CD4-positive, alpha-beta T cell treated with Interleukin-10 for 1 hour (primary cell): ENCODE measurements at regions not wholly inside any gene's neighbourhood (a gene's known extent, or its start where the extent isn't known, plus 50 kb on each side); places are given as distances from the start of the nearest gene placed in this dataset.
A peak's percentile ranks its signal among the peaks of the same experiment; 100 is the strongest.
"Not testable (repeated sequence)": the region's sequence is repeated elsewhere in the genome, so short reads cannot be mapped to it uniquely, and the experiment has no call there.

Experiments used
- DNase-seq: peaks from one replicate; pipeline ENCODE4 v3.0.0-alpha.2; 2020

DNA sequence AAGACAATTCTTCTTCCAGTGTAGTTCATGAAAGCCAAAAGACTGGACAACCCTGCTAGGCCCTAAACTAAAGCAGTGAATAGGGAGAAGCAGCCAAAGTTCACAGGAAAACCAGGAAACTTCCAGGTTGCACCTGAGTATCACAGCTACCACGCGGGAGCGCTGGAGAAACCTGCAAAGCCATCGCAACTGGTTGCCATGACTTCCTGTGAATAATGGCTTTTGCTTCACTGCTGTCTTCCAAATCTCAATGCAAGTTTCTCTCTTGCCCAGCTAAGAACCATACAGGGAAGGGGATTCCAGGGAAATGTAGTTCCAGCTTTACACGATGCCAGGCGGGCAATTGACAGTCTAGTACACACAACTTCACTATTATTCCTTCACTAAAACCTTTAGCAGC lies 114.1 kb downstream of the GXYLT1 start:
- no peak for DNase-seq

DNA sequence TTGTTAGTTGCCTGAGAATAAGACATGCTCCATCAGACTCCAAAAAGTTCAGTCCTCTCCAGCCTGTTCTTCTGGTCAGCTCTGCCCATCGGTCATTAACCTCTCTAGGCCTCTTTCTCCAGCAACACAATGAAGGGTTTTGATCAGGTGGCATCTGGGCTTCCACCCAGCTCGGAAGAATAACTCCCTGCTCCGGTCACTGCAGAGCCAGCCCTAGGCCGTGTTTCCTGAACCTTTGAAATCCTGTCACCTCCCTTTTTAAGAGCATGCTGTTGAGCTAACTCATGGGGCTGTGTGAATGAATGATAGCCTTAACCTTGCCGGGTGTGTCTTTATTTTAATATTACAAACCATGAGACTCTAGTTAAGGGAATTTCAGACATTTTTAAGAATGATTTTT lies 117.1 kb downstream of the GXYLT1 start:
- no peak for DNase-seq

DNA sequence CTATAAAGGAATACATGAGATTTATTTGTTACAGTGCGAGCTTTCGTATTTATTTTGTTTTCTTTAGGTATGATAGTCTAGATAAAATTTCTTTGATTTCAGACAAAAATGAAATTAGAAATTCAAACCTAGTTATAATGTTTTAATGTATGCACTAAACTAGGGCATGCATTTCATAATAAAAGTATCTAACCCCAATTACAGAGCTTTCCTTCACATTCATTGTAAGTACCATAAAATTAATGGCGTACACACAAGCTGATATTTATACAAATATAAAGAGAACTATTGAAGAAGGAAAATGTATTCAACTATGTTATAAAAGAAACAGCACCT lies 120.2 kb downstream of the GXYLT1 start:
- no peak for DNase-seq

DNA sequence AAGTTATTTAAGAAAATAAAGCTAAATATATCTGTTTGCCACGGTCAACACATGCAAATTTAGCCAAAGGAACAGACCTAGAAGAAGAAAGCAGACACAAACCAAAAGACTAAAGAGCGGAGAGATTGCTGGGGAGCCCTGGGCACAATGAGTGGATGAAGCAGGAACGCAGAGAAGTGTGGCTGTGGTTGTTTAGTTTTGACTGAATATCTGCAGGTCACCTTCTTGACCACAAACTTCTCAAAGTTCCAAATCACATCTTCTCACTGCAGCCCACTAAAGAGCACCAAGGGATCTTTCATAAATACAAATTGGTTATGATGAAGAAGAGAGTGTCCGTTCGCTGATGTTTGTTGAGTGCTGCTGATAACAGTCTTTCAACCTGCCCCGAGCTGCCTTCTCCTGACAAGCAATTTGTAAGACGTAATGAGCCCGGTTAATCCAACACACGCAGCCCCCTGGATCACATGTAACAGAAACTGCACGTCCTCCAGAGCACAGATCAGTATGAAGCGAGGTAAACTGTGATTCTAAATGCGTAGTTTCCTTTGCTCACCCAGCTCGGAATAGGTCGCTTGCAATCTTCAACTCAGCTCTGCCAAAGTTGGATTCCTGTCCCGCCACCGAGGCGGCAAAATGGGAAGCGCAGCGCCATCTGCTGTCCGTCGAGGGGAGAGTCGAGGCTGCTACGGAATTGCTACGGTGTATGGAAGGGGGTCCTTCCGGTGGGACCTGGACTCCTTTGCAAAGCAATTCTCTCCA lies 120.8 kb downstream of the GXYLT1 start:
- peak; percentile 68 for DNase-seq

DNA sequence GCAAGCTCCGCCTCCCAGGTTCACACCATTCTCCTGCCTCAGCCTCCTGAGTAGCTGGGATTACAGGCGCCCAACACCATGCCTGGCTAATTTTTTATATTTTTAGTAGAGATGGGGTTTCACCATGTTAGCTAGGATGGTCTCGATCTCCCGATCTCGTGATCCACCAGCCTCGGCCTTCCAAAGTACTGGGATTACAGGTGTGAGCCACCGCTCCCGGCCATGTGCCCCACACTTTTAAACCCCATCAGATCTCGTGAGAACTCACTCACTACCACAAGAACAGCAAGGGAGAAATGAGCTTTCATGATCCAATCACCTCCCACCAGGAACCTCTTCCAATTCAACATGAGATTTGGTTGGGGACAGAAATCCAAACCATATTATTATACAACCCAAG lies 122.7 kb downstream of the GXYLT1 start:
- DNase-seq = not testable (repeated sequence)

DNA sequence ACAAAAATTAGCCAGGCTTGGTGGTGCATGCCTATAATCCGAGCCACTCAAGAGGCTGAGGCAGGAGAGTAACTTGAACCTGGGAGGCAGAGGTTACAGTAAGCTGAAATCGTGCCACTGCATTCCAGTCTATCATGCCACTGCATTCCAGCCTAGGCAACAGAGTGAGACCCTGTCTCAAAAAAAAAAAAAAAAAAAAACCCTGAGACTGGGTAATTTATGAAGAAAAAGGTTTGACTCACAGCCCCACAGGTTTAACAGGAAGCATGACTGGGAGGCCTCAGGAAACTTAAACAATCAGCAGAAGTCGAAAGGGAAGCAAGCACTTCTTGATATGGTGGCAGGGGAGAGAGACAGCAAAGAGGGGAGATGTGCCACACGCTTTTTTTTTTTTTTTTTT lies 123.2 kb downstream of the GXYLT1 start:
- no peak for DNase-seq

DNA sequence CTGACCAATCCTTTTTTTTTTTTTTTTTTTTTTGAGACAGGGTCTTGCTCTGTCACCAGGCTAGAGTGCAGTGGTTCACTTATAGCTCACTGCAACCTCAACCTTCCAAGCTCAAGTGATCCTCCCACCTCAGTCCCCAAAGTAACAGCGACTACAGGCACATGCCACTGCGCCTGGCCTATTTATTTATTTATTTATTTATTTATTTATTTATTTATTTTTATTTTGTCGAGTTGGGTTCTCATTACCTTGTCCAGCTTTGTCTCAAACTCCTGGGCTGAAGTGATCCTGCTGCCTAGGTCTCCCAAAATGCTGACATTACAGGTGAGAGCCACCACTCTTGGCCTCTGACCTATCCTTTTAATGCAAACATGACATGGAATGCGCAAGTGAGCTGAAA lies 124.4 kb downstream of the GXYLT1 start:
- DNase-seq = no peak

DNA sequence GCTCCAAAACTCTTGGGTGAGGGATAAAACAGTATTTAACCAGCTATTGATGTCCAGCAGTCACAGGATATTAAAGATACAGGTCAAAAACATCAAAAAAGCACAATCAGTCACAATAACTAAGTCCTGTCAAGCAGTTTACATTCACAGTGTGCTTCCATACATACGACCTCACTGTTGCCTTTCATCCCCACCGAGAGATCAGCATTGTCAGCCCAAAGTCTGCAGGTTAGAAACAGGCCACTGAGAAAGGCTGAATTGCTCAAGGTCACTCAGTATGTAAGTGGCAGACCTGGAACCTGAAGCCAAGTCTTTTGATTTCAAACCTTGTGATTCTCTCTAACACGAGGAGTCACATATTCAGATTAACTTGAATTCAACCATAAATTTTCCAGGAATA lies 124.9 kb downstream of the GXYLT1 start:
- DNase-seq = no peak

DNA sequence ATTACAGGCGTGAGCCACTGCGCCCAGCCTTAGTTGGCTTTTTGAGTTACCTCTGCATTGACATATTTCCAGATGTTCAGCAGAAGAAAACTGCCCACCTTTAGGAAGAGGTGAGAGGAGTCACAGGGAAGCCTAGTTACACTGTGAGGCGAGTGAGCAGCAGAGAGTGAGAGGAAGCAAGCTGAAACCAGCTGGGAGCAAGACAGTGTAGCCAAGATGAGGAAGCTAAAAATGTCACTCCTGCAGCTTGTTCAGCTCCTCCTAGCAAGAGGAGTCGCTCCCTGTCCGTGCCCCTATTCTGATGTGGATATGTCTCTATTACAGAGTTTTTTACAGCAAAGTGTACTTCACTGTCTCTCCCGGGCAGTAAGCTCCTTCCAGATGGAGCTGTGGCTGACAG lies 127.6 kb downstream of the GXYLT1 start:
- no peak for DNase-seq

DNA sequence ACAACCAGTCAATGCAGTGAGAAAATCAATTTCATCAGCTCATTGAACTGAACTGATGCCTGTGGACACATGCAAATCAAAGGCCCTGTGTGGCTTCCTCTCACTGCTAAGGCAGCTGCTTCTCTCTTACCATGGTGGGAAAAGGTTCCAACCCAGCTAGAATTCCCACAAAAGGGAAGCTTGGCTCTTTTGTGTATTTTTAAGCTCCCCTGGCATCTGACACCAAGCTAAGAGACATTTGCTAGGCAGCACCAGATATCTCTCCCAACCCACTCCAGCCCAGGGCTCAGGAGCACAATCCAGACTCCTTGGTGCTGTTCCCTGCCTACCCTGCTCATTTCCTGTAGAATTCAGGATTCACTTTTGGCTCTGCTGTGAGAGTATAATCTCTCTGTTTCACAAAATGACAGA lies 129.6 kb downstream of the GXYLT1 start:
- no peak for DNase-seq

DNA sequence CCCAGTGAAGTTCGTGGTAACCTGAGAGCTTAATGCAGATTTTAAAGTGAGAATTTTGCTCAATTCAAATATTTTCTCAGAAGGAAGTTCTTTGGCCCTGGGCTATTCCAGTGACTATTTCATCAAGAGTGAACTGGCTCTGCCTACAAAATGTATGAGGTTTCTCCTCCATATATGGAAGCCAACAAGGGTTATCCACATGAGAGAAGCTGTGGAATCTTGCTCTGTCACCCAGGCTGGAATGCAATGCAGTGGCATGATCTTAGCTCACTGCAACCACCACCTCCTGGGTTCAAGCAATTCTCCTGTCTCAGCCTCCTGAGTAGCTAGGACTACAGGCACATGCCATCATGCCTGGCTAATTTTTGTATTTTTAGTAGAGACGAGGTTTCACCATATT lies 132.2 kb downstream of the GXYLT1 start:
- DNase-seq = not testable (repeated sequence)

DNA sequence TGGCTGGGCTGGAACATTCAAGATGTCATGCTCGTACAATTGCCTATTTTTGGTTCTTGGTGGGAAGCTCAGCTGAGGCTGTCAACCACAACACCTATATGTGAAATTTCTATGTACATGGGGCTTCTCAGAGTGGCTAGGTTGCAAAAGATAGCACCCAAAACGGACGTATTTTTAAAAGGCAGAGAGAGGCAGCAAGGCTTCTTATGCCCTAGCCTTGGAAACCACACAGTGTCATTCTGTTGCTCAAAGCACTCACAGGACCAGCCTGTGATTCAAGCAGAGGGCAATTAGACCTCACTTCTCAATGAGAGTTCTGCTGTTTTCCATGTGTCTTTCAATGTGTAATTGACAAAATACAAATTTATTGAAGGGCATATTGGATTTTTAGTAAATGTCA lies 134.0 kb downstream of the GXYLT1 start:
- DNase-seq = no peak

DNA sequence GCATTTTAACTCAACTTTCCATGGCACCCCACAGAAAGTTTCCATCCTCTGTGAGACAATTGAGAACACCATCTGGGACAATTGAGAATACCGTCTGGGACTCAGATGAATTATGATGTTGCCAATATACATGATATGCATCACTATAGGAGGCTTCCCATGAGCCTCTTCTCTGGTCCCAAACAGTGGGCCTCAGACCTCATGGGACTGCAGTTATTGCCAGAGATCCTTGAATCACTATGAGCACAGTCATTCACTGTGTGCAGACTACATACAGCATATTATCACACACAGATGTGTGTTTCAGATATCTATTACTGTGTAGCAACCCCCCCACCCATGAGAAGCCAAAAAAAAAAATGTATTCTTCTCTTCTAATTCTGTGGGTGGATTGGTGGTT lies 134.4 kb downstream of the GXYLT1 start:
- DNase-seq = no peak

DNA sequence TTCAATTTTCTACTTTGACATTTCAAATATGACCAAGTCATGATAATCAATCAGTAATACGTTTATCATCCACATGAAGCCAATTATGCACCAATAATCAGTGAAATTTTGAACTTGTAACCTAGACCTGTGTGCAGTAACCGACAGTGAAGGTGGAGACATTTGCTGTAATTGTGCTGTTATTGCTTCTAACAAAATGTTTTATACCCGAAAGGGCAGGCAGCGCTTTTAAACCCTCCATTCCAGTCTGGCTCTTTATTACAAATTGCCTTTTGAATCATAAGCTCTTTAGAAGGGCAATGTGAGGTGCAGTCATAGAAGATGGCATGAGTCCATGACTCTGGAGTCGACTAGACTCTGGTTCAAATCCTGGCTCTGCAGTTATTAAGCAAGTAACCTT lies 135.7 kb downstream of the GXYLT1 start:
- DNase-seq = no peak

DNA sequence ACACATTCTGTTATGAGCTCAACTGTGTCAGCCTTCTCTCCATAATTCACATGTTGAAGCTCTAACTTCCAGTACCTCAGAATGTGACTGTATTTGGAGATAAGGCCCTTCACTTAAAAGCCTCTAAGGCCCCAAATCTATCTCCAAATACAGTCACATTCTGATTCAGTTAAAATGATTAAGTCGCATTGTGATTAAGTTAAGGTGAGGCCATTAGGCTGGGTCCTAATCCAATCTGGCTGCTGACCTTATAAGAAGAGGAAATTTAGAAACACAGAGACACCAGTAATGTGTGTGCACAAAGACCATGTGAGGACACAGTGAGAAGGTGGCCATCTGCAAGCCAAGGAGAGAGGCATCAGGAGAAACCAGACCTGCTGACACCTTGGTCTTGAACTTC lies 141.6 kb downstream of the GXYLT1 start:
- no peak for DNase-seq

DNA sequence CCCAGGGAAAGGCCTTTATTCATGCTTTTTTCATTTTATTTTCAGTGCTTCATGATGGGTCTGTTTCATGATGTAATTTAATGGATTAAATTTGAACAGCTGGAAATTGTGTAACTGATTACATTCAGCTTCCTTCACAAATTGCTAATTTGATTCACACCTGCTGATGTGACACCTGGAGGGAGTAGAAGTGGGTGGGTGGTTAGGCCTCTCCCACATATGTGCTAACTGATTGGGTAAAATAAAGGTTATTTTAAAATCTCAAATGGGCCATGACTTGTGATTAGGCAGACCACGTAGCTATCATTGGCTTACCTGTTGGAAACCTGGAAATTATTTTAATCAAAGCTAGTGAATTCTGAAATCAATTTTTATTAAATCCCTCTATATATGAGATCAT lies 142.1 kb downstream of the GXYLT1 start:
- DNase-seq = no peak

DNA sequence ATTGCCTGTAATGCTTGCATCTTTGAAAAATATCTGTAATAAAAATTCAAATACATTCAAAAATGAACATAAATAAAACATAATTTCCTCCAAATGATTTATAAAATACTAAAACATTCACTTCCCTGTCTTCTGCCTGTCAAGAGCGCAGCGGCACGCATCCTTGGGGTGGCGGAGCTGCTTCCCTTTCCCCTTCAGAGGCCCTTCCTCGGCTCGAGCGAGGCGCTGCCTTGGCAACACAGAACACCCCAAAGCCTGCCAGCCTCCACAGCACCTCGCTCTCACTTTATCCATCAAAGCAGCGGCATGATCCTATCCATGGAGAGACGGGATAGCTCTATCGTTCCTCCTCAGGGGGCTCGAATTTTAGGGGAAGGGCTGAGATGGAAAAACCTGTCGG lies 146.2 kb downstream of the GXYLT1 start:
- no peak for DNase-seq

DNA sequence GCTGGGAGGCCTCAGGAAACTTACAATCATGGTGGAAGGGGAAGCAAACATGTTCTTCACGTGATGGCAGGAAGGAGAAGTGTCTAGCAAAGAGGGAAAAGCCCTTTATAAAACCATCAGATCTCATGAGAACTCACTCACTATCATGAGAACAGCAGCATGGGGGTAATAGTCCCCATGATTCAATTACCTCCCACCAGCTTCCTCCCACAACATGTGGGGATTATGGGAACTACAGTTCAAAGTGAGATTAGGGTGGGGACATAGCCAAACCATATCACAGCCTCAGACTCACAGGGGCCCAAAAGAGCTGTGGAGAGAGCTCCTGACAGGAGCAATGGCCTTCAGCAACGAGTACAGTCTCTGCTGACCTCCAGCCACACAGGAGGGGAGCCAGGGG lies 151.4 kb downstream of the GXYLT1 start:
- no peak for DNase-seq

DNA sequence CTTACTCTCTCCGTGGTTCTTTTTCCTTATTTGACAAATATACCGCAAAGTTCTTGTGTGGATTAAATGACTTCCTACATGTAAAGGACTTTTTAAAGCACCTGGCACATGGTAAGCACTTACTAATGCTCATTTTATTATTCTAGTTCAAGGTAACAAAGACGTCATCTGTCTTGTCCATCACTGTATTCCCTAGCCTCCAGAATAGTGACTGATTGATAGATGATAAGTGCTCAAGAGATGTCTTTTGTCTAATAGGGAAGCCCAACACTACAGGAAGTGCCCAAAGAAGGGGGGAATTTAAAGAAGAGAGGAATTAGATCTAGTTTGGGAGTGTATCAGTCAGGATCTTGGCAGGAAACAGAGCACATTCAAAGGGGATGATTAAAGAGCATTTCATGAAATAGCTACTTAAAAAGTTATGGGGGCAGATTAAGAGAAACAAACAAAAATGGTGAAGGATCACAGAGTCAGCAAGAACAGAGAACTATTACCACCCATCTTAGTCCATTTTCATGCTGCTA lies 151.9 kb downstream of the GXYLT1 start:
- DNase-seq = no peak

DNA sequence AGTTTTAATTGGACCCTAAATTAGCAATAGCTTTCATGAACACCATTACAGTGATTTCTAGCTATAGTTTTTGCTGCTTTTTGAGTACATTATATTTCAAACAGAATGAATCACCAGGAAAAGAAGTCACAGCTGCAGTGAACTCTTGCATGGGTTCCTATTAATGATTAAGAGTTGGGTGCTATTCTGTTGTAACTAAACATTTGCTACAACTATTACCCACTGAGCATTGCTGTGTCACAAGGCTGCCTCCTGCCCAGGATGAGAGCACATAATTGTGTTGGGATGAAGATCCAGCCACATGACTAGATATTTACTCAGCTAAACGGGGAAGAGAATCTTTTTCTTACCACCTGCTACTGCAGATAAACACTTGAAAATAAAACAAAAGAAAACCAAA lies 152.7 kb downstream of the GXYLT1 start:
- DNase-seq = no peak

DNA sequence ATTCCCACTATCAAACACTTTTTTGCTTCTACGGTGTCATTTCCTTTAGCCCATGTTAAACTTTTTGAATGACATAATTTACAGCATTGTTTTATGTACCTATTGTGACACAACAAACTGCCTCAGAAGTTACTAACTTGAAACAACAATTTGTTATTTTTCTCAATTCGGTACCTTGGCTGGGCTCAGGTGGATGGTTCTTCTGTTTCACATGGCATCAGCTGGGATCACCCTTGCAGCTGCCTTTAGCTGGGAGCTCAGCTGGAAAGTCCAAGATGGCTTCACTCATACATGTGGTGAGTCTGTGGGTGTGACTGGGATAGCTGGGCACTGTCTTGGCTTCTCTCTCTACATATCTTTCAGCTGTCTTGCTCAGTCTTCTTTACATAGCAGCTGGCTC lies 156.0 kb downstream of the GXYLT1 start:
- DNase-seq = no peak

DNA sequence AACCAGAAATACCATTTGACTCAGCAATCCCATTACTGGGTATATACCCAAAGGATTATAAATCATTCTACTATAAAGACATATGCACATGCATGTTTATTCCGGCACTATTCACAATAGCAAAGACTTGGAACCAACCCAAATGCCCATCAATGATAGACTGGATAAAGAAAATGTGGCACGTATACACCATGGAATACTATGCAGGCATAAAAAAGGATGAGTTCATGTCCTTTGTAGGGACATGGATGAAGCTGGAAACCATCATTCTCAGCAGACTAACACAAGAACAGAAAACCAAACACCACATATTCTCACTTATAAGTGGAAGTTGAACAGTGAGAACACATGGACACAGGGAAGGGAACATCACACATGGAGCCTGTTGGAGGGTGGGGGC lies 158.2 kb downstream of the GXYLT1 start:
- not testable (repeated sequence) for DNase-seq

DNA sequence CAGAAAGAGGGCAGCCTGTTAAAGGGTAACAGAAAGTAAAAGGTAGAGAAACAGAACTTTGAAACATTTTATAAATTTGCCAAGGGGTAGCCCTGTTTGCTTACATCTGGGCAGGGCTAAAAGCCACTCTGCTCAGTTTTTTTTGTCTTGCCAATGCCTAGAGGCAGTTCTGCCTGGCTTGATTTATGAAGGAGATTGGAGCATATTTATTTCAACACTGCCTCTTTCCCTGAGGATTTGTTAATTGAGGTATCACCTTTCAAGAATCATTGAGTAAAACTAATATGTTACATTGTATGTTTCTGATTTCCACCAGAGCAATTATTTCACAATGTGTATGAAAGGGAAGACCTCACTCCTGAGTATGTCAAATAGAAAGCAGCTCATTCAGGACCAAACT lies 160.8 kb downstream of the GXYLT1 start:
- no peak for DNase-seq

DNA sequence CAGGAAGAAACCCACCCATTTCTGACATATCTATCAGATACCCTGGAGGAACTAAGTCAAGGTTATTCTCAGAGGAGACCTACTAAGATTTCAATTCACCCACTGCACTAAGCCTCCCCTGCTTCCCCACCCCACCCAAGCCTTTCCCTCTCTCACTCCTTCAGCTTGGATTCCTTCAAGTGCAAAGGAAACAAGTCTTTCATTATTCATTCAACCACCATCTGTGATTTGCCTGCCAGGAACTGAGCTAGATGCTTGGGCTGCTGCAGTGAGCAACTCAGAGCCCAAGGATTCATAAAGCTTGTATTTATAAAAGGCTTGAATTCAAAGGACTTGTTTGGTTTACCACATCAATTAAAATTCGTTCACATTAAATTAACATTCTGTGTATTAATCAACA lies 161.3 kb downstream of the GXYLT1 start:
- DNase-seq = no peak

DNA sequence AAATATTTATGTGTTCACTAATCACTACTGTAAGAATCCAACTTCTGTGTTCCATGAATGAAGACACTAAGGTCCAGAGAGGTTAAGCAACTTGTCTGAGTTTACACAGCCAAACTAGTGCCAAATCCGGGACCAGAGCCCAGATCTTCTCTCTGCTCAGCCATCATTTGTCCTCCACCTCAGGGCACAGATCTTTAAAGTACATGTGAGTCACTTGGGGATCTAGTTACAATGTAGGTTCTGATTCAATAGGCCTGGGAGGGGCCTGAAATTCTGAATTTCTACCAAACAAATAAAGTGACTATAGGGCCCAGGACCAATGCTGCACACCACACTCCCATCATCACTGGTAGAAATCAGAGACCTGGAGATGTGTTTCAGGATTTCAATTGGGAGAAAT lies 162.9 kb downstream of the GXYLT1 start:
- no peak for DNase-seq
